Neural cell (in vitro differentiated cells): ENCODE measurements at regions not wholly inside any gene's neighbourhood (a gene's known extent, or its start where the extent isn't known, plus 50 kb on each side); places are given as distances from the start of the nearest gene placed in this dataset.

Experiments used
- H2AFZ ChIP-seq: fragments of 200-600, 300-800 bp; sonication (generic), shearing (Covaris generic); 2 replicates; pipeline ENCODE4 v1.6.0; 2014; ENCODE audit warnings: low read depth, mild to moderate bottlenecking, antibody characterized with exemption, low read length, moderate library complexity
- H3F3A ChIP-seq: fragments of 200-600 bp; shearing (Covaris generic); 2 replicates; pipeline ENCODE4 v1.6.1; 2016; ENCODE audit warnings: mild to moderate bottlenecking, moderate library complexity, mixed read lengths, antibody characterized with exemption, low read length; ENCODE audit not compliant: insufficient read depth, poor library complexity, severe bottlenecking
- H3K27ac ChIP-seq: fragments of 200-600, 300-800 bp; sonication (generic), shearing (Covaris generic); 2 replicates; pipeline ENCODE4 v1.5.1; 2014; ENCODE audit warnings: mild to moderate bottlenecking, low read length, moderate library complexity
- H3K27me3 ChIP-seq: fragments of 300-800, 200-600 bp; sonication (generic), shearing (Covaris generic); 2 replicates; pipeline ENCODE4 v1.6.0; 2014; ENCODE audit warnings: mild to moderate bottlenecking, low read depth, low read length, moderate library complexity; ENCODE audit not compliant: insufficient read depth
- H3K36me3 ChIP-seq: fragments of 300-800, 200-600 bp; sonication (generic), shearing (Covaris generic); 2 replicates; pipeline ENCODE4 v1.5.1; 2014; ENCODE audit warnings: mild to moderate bottlenecking, antibody characterized with exemption, low read length, moderate library complexity; ENCODE audit not compliant: insufficient read depth
- H3K4me2 ChIP-seq: fragments of 300-800, 200-600 bp; sonication (generic), shearing (Covaris generic); 2 replicates; pipeline ENCODE4 v1.6.0; 2014; ENCODE audit warnings: mild to moderate bottlenecking, low read length
- H3K4me3 ChIP-seq: fragments of 300-800, 200-600 bp; sonication (generic), shearing (Covaris generic); 2 replicates; pipeline ENCODE4 v1.5.1; 2014; ENCODE audit warnings: mild to moderate bottlenecking, low read length, moderate library complexity
- H3K79me2 ChIP-seq: fragments of 200-600 bp; shearing (Covaris generic); replicated peaks from 2 replicates; pipeline ENCODE4 v1.6.0; 2014; ENCODE audit warnings: mild to moderate bottlenecking, low read length, moderate library complexity; ENCODE audit not compliant: insufficient read depth
- H3K9ac ChIP-seq: fragments of 300-800, 200-600 bp; sonication (generic), shearing (Covaris generic); 2 replicates; pipeline ENCODE4 v1.6.1; 2016; ENCODE audit warnings: mild to moderate bottlenecking, low read length, mixed read lengths
- H3K9me2 ChIP-seq: fragments of 200-600 bp; shearing (Covaris generic); 2 replicates; pipeline ENCODE4 v1.6.1; 2016; ENCODE audit warnings: mild to moderate bottlenecking, low read length, mixed read lengths; ENCODE audit not compliant: insufficient read depth
- H3K9me3 ChIP-seq: fragments of 200-600, 300-800 bp; sonication (generic), shearing (Covaris generic); 2 replicates; pipeline ENCODE4 v1.6.1; 2016; ENCODE audit warnings: mild to moderate bottlenecking, mixed run types, low read length, moderate library complexity, mixed read lengths
- H4K20me1 ChIP-seq: fragments of 200-600 bp; shearing (Covaris generic); 2 replicates; pipeline ENCODE4 v1.6.1; 2016; ENCODE audit warnings: mild to moderate bottlenecking, mixed run types; ENCODE audit not compliant: insufficient read depth
- EP300 ChIP-seq: fragments of 450-650 bp; conservative IDR thresholded peaks from 2 replicates; pipeline ENCODE4 v1.6.1; 2014; ENCODE audit warnings: antibody characterized with exemption, mild to moderate bottlenecking, moderate library complexity; ENCODE audit not compliant: poor library complexity, severe bottlenecking
- EZH2 ChIP-seq: fragments of 200-600, 300-800 bp; shearing (Covaris generic), sonication (generic); IDR thresholded peaks from 2 replicates; pipeline ENCODE4 v1.6.1; 2014; ENCODE audit warnings: antibody characterized with exemption, low read length, borderline replicate concordance, mild to moderate bottlenecking; ENCODE audit not compliant: insufficient read depth, poor library complexity, severe bottlenecking
- MXI1 ChIP-seq: fragments of 450-650 bp; conservative IDR thresholded peaks from 2 replicates; pipeline ENCODE4 v1.6.1; 2014; ENCODE audit warnings: antibody characterized with exemption, mild to moderate bottlenecking; ENCODE audit not compliant: poor library complexity, severe bottlenecking
- POLR2AphosphoS5 ChIP-seq: IDR thresholded peaks from 2 replicates; pipeline ENCODE4 v1.6.1; 2012
- RAD21 ChIP-seq: fragments of 450-650 bp; conservative IDR thresholded peaks from 2 replicates; pipeline ENCODE4 v1.6.1; 2014; ENCODE audit warnings: antibody characterized with exemption, mild to moderate bottlenecking, moderate library complexity
- SMC3 ChIP-seq: fragments of 450-650 bp; conservative IDR thresholded peaks from 2 replicates; pipeline ENCODE4 v1.6.1; 2014; ENCODE audit warnings: antibody characterized with exemption, mild to moderate bottlenecking, moderate library complexity; ENCODE audit not compliant: poor library complexity
- TAF1 ChIP-seq: IDR thresholded peaks from 2 replicates; pipeline ENCODE4 v1.6.1; 2012; ENCODE audit warnings: low read depth
- TF ChIP-seq, protein P1 (sequence below): fragments of 450-650 bp; IDR thresholded peaks from 2 replicates; pipeline ENCODE4 v1.5.1; 2014; ENCODE audit warnings: antibody characterized with exemption, mild to moderate bottlenecking, moderate library complexity; ENCODE audit not compliant: poor library complexity, severe bottlenecking
- TF ChIP-seq, protein P2 (sequence below): IDR thresholded peaks from 2 replicates; pipeline ENCODE4 v1.6.1; 2012; ENCODE audit warnings: borderline replicate concordance

DNA sequence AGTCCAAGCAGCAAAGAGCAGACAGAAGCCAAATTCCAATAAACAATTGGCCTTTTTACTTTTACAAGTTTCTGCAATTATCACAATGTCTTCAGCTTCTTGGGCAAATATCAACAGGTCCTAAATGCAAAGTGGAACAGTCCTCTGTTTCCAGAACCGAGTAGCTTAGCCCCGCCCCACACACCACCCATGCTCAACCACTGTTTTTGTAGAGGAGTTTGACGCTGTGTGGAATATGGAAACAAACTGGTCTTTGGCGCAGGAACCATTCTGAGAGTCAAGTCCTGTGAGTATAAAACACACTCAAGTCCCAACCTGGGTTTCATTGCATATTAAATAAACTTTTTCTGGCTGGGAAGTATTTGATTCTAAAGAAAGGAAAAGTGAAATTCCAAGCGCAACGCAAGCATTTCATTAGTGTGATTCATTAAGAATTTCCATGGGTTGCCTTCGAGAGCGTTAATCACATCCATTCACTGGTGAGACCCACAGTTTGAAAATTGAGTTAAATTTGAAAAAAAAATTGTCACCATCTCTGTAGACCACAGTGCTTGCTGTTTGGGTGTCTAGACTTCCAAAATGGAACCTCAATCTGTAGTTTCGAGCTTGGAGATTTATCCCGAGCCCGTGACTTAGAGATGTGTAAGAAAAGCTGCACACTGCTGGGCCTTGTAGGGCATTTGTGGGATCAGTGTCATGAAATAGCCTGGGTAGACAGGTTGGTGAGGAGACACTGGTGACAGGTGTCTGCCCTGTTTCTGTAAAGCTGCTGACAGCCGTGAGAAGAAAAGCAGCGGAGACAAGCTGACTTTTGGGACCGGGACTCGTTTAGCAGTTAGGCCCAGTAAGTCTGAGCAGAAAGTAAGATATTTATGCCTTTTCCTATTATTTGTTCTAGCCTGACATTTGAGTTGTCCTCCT lies 96.1 kb downstream of the DAD1 start:
- H3K27ac ChIP-seq: no peak overlapping the region
- no peaks in the 10 kb centered on the region for H3K79me2 ChIP-seq
- H3K36me3 ChIP-seq: no peaks in the 10 kb centered on the region
- H3K4me2 ChIP-seq: no peak overlapping the region
- H2AFZ ChIP-seq: no peak overlapping the region
- no peaks in the 10 kb centered on the region for H3K9me2 ChIP-seq
- H3K4me3 ChIP-seq: no peak overlapping the region
- H3K9ac ChIP-seq: no peak overlapping the region
- H4K20me1 ChIP-seq: no peaks in the 10 kb centered on the region
- TF ChIP-seq POLR2AphosphoS5 (no peak), MXI1 (no peak), SMC3 (no peak), EP300 (no peak), TAF1 (no peak)
- TF ChIP-seq, protein P1, sequence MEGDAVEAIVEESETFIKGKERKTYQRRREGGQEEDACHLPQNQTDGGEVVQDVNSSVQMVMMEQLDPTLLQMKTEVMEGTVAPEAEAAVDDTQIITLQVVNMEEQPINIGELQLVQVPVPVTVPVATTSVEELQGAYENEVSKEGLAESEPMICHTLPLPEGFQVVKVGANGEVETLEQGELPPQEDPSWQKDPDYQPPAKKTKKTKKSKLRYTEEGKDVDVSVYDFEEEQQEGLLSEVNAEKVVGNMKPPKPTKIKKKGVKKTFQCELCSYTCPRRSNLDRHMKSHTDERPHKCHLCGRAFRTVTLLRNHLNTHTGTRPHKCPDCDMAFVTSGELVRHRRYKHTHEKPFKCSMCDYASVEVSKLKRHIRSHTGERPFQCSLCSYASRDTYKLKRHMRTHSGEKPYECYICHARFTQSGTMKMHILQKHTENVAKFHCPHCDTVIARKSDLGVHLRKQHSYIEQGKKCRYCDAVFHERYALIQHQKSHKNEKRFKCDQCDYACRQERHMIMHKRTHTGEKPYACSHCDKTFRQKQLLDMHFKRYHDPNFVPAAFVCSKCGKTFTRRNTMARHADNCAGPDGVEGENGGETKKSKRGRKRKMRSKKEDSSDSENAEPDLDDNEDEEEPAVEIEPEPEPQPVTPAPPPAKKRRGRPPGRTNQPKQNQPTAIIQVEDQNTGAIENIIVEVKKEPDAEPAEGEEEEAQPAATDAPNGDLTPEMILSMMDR: no peak
- TF ChIP-seq, protein P2, sequence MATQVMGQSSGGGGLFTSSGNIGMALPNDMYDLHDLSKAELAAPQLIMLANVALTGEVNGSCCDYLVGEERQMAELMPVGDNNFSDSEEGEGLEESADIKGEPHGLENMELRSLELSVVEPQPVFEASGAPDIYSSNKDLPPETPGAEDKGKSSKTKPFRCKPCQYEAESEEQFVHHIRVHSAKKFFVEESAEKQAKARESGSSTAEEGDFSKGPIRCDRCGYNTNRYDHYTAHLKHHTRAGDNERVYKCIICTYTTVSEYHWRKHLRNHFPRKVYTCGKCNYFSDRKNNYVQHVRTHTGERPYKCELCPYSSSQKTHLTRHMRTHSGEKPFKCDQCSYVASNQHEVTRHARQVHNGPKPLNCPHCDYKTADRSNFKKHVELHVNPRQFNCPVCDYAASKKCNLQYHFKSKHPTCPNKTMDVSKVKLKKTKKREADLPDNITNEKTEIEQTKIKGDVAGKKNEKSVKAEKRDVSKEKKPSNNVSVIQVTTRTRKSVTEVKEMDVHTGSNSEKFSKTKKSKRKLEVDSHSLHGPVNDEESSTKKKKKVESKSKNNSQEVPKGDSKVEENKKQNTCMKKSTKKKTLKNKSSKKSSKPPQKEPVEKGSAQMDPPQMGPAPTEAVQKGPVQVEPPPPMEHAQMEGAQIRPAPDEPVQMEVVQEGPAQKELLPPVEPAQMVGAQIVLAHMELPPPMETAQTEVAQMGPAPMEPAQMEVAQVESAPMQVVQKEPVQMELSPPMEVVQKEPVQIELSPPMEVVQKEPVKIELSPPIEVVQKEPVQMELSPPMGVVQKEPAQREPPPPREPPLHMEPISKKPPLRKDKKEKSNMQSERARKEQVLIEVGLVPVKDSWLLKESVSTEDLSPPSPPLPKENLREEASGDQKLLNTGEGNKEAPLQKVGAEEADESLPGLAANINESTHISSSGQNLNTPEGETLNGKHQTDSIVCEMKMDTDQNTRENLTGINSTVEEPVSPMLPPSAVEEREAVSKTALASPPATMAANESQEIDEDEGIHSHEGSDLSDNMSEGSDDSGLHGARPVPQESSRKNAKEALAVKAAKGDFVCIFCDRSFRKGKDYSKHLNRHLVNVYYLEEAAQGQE: no peak
- H3K9me3 ChIP-seq: no peaks in the 10 kb centered on the region
- peaks cover 3% of the 10 kb centered on the region for H3K27me3 ChIP-seq
- no peaks in the 10 kb centered on the region for H3F3A ChIP-seq

DNA sequence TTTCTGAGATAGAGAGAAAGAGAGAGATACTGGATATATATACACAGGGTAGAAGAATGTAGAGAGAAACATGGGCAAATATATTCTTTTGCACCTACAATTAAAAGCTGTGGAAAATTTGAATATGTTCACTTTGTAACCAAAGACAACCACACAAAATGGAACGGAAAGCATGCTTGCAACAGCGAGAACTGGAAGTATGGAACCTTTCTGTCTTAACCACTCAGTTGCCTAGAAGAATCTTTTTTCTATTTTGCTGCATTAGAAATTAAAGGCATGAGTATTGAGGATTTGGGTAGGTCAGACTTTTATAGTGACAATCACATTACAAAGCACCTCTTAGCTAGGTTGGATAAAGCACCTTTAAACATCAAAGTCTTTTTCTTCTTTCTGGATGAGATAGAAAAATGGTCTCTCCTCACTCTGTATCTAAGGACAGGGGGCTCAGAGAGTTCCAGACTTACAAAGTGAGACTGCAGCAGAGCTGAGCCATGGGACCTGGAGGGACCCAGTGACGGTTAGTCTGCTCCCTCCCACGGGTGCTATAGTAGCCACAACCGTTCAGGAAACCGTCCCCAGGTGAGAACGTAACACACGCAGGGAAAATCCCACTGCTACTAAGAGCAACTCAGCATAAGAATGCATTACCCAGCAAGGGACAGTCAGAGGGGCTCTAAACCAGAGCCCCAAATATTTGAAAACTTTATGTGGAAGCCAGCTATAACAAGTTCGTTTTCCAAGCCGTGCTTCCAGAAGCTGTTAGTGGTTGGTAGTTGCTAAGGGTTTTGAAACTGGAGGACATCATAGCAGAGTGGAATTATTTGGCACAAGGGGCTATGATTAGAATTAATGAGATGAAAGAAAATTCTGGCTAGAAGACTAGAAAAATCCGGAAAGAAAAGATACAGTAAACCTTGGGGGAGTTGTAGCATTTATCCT lies 97.1 kb downstream of the DAD1 start:
- H3K27me3 ChIP-seq: peaks cover 3% of the 10 kb centered on the region
- H3F3A ChIP-seq: no peaks in the 10 kb centered on the region
- no peaks in the 10 kb centered on the region for H3K36me3 ChIP-seq
- no peak for TF ChIP-seq TAF1
- no peak for TF ChIP-seq EP300
- no peak for TF ChIP-seq MXI1
- TF ChIP-seq, protein P2: no peak
- no peak for TF ChIP-seq POLR2AphosphoS5
- TF ChIP-seq, protein P1: no peak
- TF ChIP-seq RAD21: no peak
- no peak for TF ChIP-seq EZH2
- no peak for TF ChIP-seq SMC3
- no peaks in the 10 kb centered on the region for H3K9me3 ChIP-seq
- H2AFZ ChIP-seq: no peak overlapping the region
- H3K4me3 ChIP-seq: no peak overlapping the region
- H3K79me2 ChIP-seq: no peaks in the 10 kb centered on the region
- no peak overlapping the region for H3K4me2 ChIP-seq
- no peaks in the 10 kb centered on the region for H3K9me2 ChIP-seq
- H3K27ac ChIP-seq: no peak overlapping the region
- no peak overlapping the region for H3K9ac ChIP-seq
- H4K20me1 ChIP-seq: no peaks in the 10 kb centered on the region
